ENCODE measurements at regions not wholly inside any gene's neighbourhood (a gene's known extent, or its start where the extent isn't known, plus 50 kb on each side); places are given as distances from the start of the nearest gene placed in this dataset.

DNA sequence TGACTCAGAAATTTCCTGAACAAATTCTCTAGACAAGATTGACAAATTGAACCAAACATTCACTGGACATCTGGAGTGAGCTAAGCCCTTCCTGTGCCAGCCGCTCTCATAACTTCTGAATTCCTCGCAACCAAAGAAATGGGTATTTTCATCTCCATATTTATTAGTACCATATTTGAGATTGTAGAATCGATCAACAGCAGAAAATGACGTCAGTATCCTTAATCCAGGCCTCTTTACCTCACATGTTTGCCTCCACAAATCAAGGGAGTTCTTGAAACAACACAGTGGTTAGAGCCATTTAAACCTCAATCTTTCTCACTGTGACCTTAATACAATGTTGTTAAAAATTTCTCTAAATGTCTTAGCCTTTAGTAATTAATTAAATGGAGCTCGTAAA, 735.6 kb upstream of the SORCS1 start:
- Histone ChIP-seq H3K36me3 (ENCODE audit: low read depth) (no peaks in the 10 kb centered on the region), H3K4me3 (no peak overlapping the region), H3K4me1 (ENCODE audit: low read depth) (no peaks in the 10 kb centered on the region), H3K9me3 (no peaks in the 10 kb centered on the region)
- ATAC-seq, result no peak
- no peak for DNase-seq
- intact Hi-C loops (cut with DNase I, micrococcal nuclease), result no loop called here
- TF ChIP-seq, protein P1, sequence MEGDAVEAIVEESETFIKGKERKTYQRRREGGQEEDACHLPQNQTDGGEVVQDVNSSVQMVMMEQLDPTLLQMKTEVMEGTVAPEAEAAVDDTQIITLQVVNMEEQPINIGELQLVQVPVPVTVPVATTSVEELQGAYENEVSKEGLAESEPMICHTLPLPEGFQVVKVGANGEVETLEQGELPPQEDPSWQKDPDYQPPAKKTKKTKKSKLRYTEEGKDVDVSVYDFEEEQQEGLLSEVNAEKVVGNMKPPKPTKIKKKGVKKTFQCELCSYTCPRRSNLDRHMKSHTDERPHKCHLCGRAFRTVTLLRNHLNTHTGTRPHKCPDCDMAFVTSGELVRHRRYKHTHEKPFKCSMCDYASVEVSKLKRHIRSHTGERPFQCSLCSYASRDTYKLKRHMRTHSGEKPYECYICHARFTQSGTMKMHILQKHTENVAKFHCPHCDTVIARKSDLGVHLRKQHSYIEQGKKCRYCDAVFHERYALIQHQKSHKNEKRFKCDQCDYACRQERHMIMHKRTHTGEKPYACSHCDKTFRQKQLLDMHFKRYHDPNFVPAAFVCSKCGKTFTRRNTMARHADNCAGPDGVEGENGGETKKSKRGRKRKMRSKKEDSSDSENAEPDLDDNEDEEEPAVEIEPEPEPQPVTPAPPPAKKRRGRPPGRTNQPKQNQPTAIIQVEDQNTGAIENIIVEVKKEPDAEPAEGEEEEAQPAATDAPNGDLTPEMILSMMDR (IDR thresholded peaks at IDR 0.05), result no peak

DNA sequence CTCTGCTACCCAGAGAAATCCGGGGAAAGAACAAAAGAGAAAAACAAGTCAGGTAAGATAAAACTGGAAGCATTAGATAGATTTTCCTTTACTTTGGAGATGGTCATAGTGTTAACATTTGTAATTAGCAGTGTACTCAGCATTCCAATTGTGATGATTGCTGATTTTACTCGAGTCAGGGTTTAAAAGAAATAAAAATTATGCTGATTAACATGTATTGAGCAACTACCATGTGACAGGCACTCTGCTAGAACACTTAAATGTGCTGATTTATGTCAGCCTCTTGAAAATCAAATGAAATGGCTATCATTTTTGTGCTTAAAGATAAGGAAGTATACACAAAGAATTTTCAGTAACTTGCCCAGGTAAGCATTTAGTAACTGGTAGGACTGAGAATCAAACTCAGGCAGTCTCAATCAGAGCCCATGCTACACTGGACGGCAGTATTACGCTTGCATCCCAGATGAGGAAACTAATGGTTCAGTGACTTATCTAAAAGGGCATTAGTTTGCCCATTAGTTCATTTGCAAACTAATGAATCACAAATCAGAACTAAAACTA, 735.1 kb upstream of the SORCS1 start:
- intact Hi-C loops (cut with DNase I, micrococcal nuclease), result no loop called here
- no peaks in the 10 kb centered on the region for H3K36me3 ChIP-seq (ENCODE audit: low read depth)
- H3K4me3 ChIP-seq, result no peak overlapping the region
- no peaks in the 10 kb centered on the region for H3K4me1 ChIP-seq (ENCODE audit: low read depth)
- H3K9me3 ChIP-seq, result no peaks in the 10 kb centered on the region
- DNase-seq, result no peak
- ATAC-seq, result no peak
- TF ChIP-seq, protein P1 (IDR thresholded peaks at IDR 0.05), result no peak

DNA sequence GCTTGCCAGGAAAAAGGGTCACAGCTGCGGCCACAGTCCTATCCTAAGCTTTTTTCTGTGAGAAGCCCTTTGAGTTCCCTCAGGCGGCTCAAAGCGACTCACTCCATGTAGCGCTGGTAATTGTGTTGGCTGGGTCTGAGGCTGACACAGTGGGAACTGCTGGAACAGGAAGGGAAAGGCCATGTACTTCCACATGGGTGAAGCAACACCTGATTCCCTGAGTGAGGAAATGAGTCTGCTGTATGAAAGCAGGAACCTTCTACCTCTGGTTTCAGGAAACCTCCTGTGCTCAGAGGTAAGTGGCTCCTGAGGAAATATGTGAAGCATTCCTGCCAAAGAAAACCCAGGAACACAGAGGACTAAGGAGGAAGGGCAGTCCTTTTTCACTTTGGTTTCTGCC, 734.6 kb upstream of the SORCS1 start:
- Histone ChIP-seq H3K4me3 (no peak overlapping the region), H3K36me3 (ENCODE audit: low read depth) (no peaks in the 10 kb centered on the region), H3K4me1 (ENCODE audit: low read depth) (no peaks in the 10 kb centered on the region), H3K9me3 (no peaks in the 10 kb centered on the region)
- TF ChIP-seq, protein P1 (IDR thresholded peaks at IDR 0.05), result no peak
- intact Hi-C loops (cut with DNase I, micrococcal nuclease), result no loop called here
- ATAC-seq (no peak), DNase-seq (no peak)

DNA sequence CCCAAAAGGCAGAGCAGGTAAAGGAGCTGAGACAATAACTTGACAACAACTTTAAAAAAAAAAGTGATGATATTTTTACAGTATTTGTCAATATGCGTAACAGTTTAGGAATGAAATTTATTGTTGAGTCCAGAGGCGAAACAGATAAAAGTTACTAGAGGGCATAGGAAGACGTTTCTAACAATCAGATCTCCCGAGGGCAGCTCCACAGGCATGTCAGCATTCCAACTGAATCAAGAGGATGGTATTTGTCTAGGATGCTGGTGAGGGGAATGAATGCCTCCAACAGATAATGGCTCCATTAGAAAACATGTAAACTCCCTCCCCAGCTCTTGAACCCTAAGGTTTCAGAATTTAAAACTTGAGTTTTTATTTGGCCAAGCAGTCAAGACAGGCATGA, 733.9 kb upstream of the SORCS1 start:
- no peaks in the 10 kb centered on the region for H3K36me3 ChIP-seq (ENCODE audit: low read depth)

DNA sequence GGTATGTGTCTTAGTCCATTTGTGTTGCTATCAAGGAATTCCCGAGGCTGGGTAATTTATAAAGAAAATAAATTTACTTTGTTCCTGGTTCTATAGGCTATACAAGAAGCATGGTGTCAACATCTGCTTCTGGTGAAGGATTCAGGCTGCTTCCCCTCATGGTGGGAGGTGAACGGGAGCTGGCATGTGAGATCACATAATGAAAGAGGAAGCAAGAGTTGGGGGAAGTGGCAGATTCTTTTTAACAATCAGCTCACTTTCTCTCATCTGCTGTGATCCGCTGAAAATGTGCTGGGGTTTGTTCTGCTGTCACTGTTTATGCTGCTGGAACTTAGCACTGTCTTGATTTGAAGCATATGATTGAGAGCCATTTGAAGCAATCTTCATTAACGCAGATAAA, 730.0 kb upstream of the SORCS1 start:
- no peaks in the 10 kb centered on the region for H3K36me3 ChIP-seq (ENCODE audit: low read depth)
- DNase-seq (no peak), ATAC-seq (no peak)
- H3K4me1 ChIP-seq (ENCODE audit: low read depth), result no peaks in the 10 kb centered on the region
- intact Hi-C loops (cut with DNase I, micrococcal nuclease), result no loop called here
- TF ChIP-seq, protein P1 (IDR thresholded peaks at IDR 0.05), result no peak
- H3K9me3 ChIP-seq, result no peaks in the 10 kb centered on the region
- H3K4me3 ChIP-seq, result no peak overlapping the region

More for the DNA sequence above, 733.9 kb upstream of the SORCS1 start:
- DNase-seq (no peak), ATAC-seq (no peak)
- no peaks in the 10 kb centered on the region for H3K4me1 ChIP-seq (ENCODE audit: low read depth)
- intact Hi-C loops (cut with DNase I, micrococcal nuclease), result no loop called here
- no peak overlapping the region for H3K4me3 ChIP-seq
- H3K9me3 ChIP-seq, result no peaks in the 10 kb centered on the region
- TF ChIP-seq, protein P1 (IDR thresholded peaks at IDR 0.05), result no peak

DNA sequence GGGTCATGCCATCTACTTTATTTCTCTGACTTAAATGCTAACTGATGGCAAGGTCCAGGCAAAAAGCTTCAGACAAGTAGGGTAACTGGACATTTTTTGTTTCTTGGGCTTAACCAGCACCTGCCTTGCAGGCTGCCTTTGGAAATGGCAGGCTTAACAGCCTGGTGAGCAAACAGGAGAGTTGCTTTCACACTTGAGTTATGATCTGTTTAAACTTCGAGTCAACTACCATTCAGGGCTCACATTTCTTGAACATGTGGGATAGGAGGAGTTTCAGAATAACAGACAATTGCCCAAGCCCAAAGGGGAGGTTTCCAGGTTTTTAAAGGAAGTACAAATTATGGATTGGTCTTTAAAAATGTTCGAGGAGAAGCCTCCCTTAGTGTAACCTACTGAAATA, 724.6 kb upstream of the SORCS1 start:
- ATAC-seq (no peak), DNase-seq (no peak)
- H3K9me3 ChIP-seq, result no peaks in the 10 kb centered on the region
- intact Hi-C loops (cut with DNase I, micrococcal nuclease), result no loop called here
- TF ChIP-seq, protein P1 (IDR thresholded peaks at IDR 0.05), result no peak
- no peaks in the 10 kb centered on the region for H3K36me3 ChIP-seq (ENCODE audit: low read depth)
- H3K4me3 ChIP-seq, result no peak overlapping the region
- no peaks in the 10 kb centered on the region for H3K4me1 ChIP-seq (ENCODE audit: low read depth)

All from mucosa of descending colon (tissue), 3 donors.